Astrocyte (in vitro differentiated cells and primary cell): ENCODE measurements at regions not wholly inside any gene's neighbourhood (a gene's known extent, or its start where the extent isn't known, plus 50 kb on each side); places are given as distances from the start of the nearest gene placed in this dataset.

ENCODE experiments used
- DNase-seq: peaks from one replicate; pipeline ENCODE4 v3.0.0-alpha.2; 2010; ENCODE audit warnings: low read depth
- FAIRE-seq: peaks from 2 replicates; lab custom pipeline; 2011; peaks lifted over from hg19 to GRCh38; lab: Jason Lieb, UNC
- H2AFZ ChIP-seq: 2 replicates; pipeline ENCODE4 v1.6.0; 2012; ENCODE audit warnings: low read depth, low read length, inconsistent platforms
- H3K27ac ChIP-seq: 2 replicates; pipeline ENCODE4 v1.5.1; 2011; ENCODE audit warnings: low read depth, low read length, inconsistent platforms
- H3K27me3 ChIP-seq: 2 replicates; pipeline ENCODE4 v1.6.0; 2011; ENCODE audit warnings: low read length, inconsistent platforms; ENCODE audit not compliant: insufficient read depth
- H3K36me3 ChIP-seq: 2 replicates; pipeline ENCODE4 v1.5.1; 2011; ENCODE audit warnings: low read length, inconsistent platforms; ENCODE audit not compliant: insufficient read depth
- H3K4me1 ChIP-seq: 2 replicates; pipeline ENCODE4 v1.5.1; 2011; ENCODE audit warnings: low read length, inconsistent platforms; ENCODE audit not compliant: insufficient read depth
- H3K4me2 ChIP-seq: 2 replicates; pipeline ENCODE4 v1.6.0; 2012; ENCODE audit warnings: low read length, inconsistent platforms
- H3K4me3 ChIP-seq: 2 replicates; pipeline ENCODE4 v1.5.1; 2011; ENCODE audit warnings: low read depth, mild to moderate bottlenecking, low read length, inconsistent platforms; ENCODE audit not compliant: insufficient read depth
- H3K79me2 ChIP-seq: 2 replicates; pipeline ENCODE4 v1.6.0; 2012; ENCODE audit warnings: mild to moderate bottlenecking, low read length, inconsistent platforms; ENCODE audit not compliant: insufficient read depth
- H3K9ac ChIP-seq: 2 replicates; pipeline ENCODE4 v1.6.0; 2012; ENCODE audit warnings: mild to moderate bottlenecking, low read length, inconsistent platforms
- H3K9me3 ChIP-seq: 2 replicates; pipeline ENCODE4 v1.5.1; 2012; ENCODE audit warnings: low read depth, mild to moderate bottlenecking, low read length, inconsistent platforms; ENCODE audit not compliant: insufficient read depth
- H4K20me1 ChIP-seq: 2 replicates; pipeline ENCODE4 v1.6.0; 2012; ENCODE audit warnings: low read length, inconsistent platforms; ENCODE audit not compliant: insufficient read depth
- H3K27ac Mint-ChIP-seq: one replicate; pipeline ENCODE4 v1.8.0; 2021; ENCODE audit warnings: mild to moderate bottlenecking, mixed read lengths; ENCODE audit not compliant: unreplicated experiment
- H3K27me3 Mint-ChIP-seq: one replicate; pipeline ENCODE4 v1.8.0; 2021; ENCODE audit warnings: low read depth, mixed read lengths; ENCODE audit not compliant: unreplicated experiment
- H3K36me3 Mint-ChIP-seq: one replicate; pipeline ENCODE4 v1.8.0; 2021; ENCODE audit warnings: low read depth, mixed read lengths; ENCODE audit not compliant: unreplicated experiment
- H3K4me1 Mint-ChIP-seq: one replicate; pipeline ENCODE4 v1.8.0; 2021; ENCODE audit warnings: low read depth, mixed read lengths; ENCODE audit not compliant: unreplicated experiment
- H3K4me3 Mint-ChIP-seq: one replicate; pipeline ENCODE4 v1.8.0; 2021; ENCODE audit warnings: mild to moderate bottlenecking, moderate library complexity, mixed read lengths; ENCODE audit not compliant: unreplicated experiment
- H3K9me3 Mint-ChIP-seq: one replicate; pipeline ENCODE4 v1.8.0; 2021; ENCODE audit warnings: mild to moderate bottlenecking, mixed read lengths; ENCODE audit not compliant: unreplicated experiment
- CTCF ChIP-seq: IDR thresholded peaks from 2 replicates; pipeline ENCODE4 v1.5.1; 2011; ENCODE audit warnings: low read depth, mild to moderate bottlenecking, inconsistent platforms, low read length, moderate library complexity; ENCODE audit not compliant: insufficient read depth
- EZH2 ChIP-seq: IDR thresholded peaks from 2 replicates; pipeline ENCODE4 v1.6.1; 2012; ENCODE audit warnings: mild to moderate bottlenecking, low read length, inconsistent platforms; ENCODE audit not compliant: insufficient read depth

GRCh38 chr14:104353921-104354701 is 215.7 kb downstream of the KIF26A start:
- no peak overlapping the region for H3K27ac ChIP-seq
- no peaks in the 10 kb centered on the region for H3K79me2 ChIP-seq
- no peak overlapping the region for H3K4me2 ChIP-seq
- Mint-ChIP-seq H3K36me3 (peaks cover 3% of the 10 kb centered on the region), H3K27ac (no peak overlapping the region), H3K9me3 (peaks cover 2% of the 10 kb centered on the region), H3K27me3 (peaks cover 36% of the 10 kb centered on the region), H3K4me3 (no peak overlapping the region), H3K4me1 (no peaks in the 10 kb centered on the region)
- FAIRE-seq = no peak
- TF ChIP-seq EZH2 = no peak
- TF ChIP-seq CTCF = no peak
- no peak overlapping the region for H2AFZ ChIP-seq
- no peak for DNase-seq
- H3K36me3 ChIP-seq = no peaks in the 10 kb centered on the region
- no peak overlapping the region for H3K9ac ChIP-seq
- H4K20me1 ChIP-seq = no peaks in the 10 kb centered on the region
- no peaks in the 10 kb centered on the region for H3K27me3 ChIP-seq
- no peak overlapping the region for H3K4me3 ChIP-seq
- peaks cover 2% of the 10 kb centered on the region for H3K9me3 ChIP-seq
- no peaks in the 10 kb centered on the region for H3K4me1 ChIP-seq

GRCh38 chr14:104355101-104356019 is 217.0 kb downstream of the KIF26A start:
- H3K4me2 ChIP-seq = no peak overlapping the region
- no peaks in the 10 kb centered on the region for H3K36me3 Mint-ChIP-seq
- H3K4me1 ChIP-seq = no peaks in the 10 kb centered on the region
- FAIRE-seq = no peak
- H3K4me3 Mint-ChIP-seq = no peak overlapping the region
- TF ChIP-seq EZH2 (no peak), CTCF (no peak)
- no peaks in the 10 kb centered on the region for H3K79me2 ChIP-seq
- peaks cover 2% of the 10 kb centered on the region for H3K9me3 Mint-ChIP-seq
- no peaks in the 10 kb centered on the region for H3K36me3 ChIP-seq
- H3K9ac ChIP-seq = no peak overlapping the region
- no peaks in the 10 kb centered on the region for H3K4me1 Mint-ChIP-seq
- no peak overlapping the region for H3K27ac Mint-ChIP-seq
- no peak overlapping the region for H2AFZ ChIP-seq
- peaks cover 32% of the 10 kb centered on the region for H3K27me3 Mint-ChIP-seq
- DNase-seq = no peak
- H3K9me3 ChIP-seq = peaks cover 2% of the 10 kb centered on the region
- no peak overlapping the region for H3K4me3 ChIP-seq
- H3K27ac ChIP-seq = no peak overlapping the region
- no peaks in the 10 kb centered on the region for H4K20me1 ChIP-seq
- no peaks in the 10 kb centered on the region for H3K27me3 ChIP-seq
